Right ventricle myocardium superior (tissue), 1 donor: ENCODE measurements at regions not wholly inside any gene's neighbourhood (a gene's known extent, or its start where the extent isn't known, plus 50 kb on each side); places are given as distances from the start of the nearest gene placed in this dataset.
A peak's percentile ranks its signal among the peaks of the same experiment; 100 is the strongest.

Experiments used
- ATAC-seq: fragments of 200-7000 bp; cut with Tn5 transposase; one replicate; pipeline ENCODE4 v1.9.1; 2020; ENCODE audit warnings: mild to moderate bottlenecking; ENCODE audit not compliant: poor library complexity
- DNase-seq: peaks from one replicate; pipeline ENCODE4 v3.0.0-alpha.2; 2020
- intact Hi-C: fragments of 100-400 bp; cut with DNase I; formaldehyde crosslinking; loops from one replicate; pipeline ENCODE4 v1.11.2; 2022
- donor health status: DM: no; HTN: yes; CAD: no; lungs with severe emphysema.

DNA sequence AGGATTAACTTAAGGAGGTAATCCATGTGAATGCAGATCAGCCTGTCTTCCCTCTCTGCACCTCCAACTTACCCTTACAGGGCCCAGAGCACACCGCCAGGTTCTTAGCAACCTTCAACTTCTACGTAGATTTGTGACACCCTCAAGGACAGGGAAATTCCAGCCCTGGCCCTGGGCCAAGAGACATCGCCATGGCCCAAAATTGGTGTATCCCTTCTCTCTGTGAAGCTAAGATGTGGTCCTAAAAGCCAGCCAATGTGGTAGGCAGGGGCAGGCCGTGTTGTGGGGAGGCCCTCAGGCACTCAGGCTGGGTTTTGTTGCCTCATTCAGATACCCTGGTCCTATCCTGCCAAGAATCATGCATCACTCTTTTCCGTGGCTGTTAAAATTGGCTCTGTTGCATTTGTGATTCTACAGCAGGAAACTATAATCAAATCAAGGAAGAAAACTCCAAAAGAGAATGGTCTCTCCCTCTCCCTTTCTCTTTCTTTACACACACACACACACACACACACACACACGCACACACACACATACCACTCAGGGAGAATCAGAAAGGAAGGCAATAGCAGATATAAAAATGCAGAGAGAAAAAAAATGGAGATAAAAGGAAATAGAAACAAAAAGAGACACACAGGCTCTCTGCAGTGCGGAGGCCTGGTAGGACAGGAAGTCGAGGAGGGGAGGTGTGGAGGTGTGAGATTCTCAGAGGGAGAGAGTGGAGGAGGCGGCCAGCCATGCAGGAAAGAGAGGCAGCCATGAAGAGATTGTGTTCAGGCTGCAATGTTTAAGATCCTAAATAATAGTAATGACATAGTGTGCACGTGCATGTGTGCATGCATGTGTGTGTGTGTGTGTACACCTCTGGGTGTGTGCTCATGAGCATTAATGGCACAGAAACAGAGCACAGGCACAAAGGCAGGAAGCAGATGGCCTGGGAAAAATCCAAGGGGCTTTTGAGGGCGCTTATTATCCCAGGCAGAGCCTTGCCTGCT, 201.8 kb upstream of the LRFN2 start:
- ATAC-seq (no peak), DNase-seq (no peak)
- intact Hi-C loops, result no loop called here

DNA sequence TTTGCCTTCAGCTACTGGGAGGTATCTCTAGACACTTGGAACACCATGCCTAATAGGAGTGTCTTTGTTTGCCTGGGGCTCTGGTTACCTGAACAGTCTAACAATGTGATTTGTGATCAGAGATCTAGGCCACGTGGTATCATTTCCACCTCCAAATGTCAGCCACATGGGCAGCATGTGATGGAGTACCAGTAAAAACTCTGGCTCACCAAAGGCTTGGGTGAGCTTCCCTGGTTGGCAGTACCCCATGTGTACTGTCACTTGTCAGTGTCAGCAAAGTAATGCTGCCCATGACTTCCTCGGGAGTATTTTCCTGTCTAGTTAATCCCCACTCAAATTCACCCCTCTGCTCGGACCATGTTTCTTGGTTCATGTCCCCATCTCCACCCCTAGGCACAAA, 195.2 kb upstream of the LRFN2 start:
- intact Hi-C loops, result no loop called here
- ATAC-seq (no peak), DNase-seq (no peak)

DNA sequence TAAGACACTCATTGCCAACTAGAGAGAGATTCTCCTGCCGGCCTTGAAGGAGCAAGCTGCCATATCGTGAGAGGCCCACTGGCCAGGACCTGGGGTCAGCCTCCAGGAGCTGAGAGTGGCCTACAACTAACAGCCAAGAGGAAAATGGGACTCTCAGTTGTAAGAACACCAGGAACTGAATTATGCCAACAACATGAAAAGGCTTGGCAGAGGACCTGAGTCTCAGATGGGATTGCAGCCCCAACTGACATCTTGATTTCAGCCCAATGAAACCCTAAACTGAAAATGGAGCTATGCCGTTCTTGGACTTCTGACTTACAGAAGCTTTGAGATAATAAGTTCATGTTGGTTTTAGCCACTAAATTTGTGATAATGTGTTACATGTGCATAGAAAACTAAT, 193.5 kb upstream of the LRFN2 start:
- no peak for DNase-seq
- intact Hi-C loops, result no loop called here

DNA sequence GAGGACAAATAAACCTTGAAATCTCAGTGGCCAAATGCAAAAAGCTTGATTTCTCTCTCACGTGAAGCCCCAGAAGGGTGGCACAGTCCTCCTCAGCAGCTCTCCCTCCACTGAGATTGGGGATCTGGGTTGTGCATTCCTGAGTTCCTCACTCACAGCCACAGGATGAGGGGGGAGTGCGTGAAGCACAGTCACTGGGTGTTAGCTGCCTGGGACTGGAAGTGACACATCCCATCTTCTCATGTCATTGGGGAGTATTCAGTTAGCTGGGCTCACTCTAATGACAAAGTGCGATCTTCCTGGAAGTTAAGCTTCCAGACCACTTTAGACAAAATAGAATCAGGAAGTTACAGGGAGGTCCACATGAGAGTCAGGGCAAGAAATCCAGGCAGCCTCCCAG, 192.2 kb upstream of the LRFN2 start:
- ATAC-seq (no peak), DNase-seq (no peak)
- intact Hi-C loops, result no loop called here

More for the DNA sequence above, 193.5 kb upstream of the LRFN2 start:
- ATAC-seq, result no peak

DNA sequence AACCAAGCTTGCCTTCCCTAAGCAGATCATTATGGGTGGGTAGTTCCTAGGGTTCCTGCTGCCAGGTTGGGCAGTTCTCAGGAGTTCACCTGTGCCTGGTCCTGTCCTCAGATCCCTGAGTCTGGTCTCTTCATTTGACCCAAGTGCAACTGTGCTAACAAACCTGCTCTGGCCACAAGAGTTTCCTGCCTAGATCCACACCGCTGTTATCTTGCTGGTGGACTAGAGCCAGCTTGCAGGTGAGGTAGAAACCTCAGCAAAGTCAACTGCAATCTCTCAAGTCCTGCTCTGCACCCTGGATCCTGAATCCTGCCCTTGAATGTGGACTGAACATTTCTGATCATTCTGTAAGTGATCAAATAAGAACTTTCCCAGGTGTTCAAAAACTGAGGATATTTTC, 191.8 kb upstream of the LRFN2 start:
- DNase-seq (no peak), ATAC-seq (no peak)
- intact Hi-C loops, result no loop called here

DNA sequence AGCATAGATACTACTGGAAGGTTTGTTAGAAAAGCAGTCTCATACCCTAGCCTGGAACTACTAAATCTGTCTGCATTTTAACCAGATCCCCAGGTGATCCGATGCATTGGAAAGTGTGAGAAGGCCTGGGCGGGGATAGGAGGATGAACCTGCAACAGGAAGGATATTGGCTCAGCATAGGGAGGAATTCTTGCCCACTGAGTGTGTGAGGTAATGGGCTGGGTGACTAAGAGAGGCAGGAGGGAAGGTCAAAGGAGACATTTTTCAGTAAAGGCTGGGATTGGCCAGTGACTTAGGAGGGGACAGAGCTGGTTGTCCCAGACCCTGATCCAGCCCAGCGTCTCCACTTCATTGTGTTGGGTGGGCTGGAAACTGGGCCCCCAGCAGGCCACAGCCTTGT, 191.0 kb upstream of the LRFN2 start:
- intact Hi-C loops, result no loop called here
- ATAC-seq (no peak), DNase-seq (no peak)

DNA sequence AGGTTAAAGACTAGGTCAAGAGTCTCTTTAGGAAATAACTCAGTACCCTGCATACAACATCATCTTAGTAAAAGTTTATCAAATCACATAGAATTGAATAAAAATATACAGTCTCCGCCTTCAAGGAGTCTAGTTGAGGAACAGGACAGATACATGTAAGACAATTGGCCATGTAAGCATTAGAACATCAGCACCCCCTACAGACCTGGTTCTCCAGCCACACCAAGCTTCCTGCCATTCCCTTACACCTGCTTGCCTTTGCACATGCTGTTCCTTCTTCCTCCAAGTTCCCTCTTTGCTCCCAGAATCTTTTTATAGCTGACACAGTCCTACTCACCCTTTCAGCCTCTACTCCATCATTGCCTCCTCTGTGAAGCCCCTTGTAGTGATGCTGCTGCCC, 187.8 kb upstream of the LRFN2 start:
- DNase-seq (no peak), ATAC-seq (no peak)
- intact Hi-C loops, result no loop called here

DNA sequence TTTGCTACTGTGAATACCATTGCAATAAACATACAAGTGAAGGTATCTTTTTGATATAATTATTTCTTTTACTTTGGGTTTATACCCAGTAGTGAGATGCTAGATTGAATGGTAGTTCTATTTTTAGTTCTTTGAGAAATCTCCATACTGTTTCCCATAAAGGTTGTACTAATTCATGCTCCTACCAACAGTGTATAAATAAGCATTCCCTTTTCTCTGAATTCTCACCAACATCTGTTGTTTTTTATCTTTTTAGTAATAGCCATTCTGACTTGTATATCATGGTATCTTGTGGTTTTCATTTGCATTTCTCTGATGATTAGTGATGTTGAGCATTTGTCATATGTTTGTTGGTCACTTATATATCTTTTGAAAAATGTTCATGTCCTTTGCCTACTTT, 183.6 kb upstream of the LRFN2 start:
- intact Hi-C loops, result no loop called here
- ATAC-seq, result no peak
- no peak for DNase-seq

DNA sequence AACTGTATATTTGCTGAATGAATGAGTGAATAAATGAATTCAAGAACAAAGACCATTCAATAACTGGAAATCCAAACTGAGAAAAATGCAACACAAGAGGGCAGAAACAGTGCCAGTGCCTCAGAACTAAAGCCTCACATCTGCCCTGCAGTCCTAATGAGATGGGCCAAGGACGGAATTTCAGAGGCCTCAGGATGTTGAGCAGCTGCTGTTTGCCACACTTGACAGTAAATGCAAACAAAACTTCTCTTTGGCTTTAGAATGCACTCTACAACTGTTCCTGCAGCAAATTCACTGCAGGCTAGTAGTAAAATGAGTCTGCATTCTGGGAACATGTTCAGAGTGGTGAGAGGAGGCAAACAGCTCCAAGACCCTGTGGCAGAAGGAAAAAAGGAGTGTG, 177.6 kb upstream of the LRFN2 start:
- ATAC-seq (no peak), DNase-seq (no peak)
- intact Hi-C loops, result no loop called here

DNA sequence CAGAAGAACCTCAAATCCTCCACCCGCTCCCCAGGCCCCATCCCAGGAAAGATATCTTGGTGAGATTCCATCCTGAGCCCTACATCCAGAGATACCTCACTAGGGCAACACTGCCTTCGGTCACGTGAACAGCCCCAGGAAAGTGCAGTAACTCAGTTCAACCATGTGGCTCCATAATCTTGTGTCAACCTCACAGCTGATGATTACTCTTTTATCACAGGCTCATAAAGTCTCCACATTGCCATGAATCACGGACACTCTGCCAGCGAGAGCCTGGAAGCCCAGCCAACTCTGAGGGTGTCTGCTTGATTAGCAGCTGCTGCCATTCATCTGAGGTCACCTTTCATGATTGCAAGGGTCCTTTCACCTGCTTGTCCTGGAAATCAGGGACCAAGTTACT, 175.8 kb upstream of the LRFN2 start:
- DNase-seq (peak; percentile 74), ATAC-seq (peak; percentile 95)
- intact Hi-C loops, result no loop called here

DNA sequence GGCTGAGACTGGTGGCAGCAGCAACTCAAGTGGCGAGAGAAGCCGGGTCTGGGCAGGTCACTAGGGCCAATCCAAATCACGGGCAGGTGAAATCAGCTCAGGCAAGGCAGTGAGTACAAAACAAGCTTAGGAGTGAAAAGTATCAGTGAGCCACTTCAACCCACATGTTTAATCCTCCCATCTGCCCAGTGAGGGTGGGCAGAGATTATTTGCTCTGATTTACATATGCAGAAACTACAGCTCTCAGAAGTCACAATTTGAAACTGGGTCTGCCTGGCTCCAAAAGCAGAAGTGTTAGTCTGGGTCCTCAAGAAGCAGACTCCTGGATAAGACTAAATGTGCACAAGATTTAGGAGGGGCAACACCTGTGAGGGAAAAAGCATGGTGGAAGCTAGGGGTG, 173.7 kb upstream of the LRFN2 start:
- DNase-seq, result no peak
- intact Hi-C loops, result no loop called here
- no peak for ATAC-seq

DNA sequence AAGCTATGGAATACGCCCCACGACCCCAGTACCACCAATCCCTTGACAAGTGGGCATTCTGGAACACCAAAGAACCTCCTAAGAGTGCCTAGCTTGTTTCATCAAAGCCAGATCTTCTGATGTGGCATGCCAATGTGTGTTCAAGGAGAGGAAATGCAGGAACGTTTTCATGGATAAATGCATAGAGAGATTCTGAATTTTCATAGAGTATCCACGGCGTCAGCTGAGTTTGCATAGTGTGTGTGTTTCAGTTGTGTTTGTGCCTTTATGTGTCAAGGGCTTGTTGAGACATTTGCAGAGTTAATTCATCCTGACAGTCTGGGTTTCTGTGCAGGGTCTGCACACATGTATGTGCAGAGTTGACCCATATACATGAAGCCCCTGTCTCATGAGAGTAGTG, 172.7 kb upstream of the LRFN2 start:
- no peak for ATAC-seq
- no peak for DNase-seq
- intact Hi-C loops, result no loop called here

DNA sequence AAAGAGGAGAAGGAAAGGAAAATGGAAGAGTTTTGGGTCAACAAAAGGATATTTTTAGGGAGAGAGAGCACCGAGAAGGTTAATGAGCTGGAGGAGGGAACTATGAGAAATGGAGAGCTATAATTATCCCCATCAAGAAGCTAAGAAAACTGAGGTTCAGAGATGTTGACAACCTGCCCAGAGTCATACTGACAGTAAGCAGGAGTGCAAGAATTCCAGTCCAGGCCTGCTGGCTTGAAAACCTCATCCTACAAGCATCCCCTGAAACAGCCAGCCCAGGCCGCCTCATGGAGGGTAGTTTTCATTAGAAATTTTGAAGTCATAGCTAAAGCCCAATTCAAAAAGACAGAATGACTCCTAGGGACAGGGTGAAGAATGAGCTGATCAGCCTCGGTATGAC, 172.1 kb upstream of the LRFN2 start:
- intact Hi-C loops, result no loop called here
- DNase-seq (no peak), ATAC-seq (no peak)

DNA sequence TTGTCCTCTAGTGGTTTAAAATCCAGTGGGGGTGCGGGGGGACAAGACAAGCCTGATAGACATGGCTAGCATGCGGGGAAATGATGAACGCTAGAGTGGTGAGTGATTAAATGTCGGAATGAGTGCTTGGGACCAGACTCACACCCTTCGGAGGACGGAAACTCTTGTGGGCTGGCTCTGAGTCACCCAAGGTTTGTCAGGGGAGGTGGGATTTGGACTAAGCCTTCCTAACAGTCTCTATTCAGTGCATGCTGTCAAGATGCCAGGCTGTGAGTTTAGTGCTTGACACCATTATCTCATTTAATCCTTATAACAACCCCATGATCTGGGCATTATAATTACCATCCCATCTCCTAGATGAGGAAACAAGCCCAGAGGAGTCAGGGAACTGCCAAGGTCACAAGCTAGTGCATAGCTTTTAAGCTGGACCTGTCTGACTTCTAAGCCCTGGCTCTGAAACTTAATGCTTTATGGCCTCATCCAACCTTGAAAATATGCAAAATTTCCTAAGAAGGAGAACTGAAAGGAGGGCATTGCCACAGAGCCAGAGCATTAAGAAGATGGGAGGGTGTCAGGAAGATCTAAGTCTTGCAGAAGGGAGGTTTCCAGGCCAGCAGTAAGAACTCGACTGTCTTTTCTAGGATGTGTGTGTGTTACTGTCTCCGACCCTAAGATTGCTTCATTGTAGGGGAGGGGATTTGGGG, 168.7 kb upstream of the LRFN2 start:
- DNase-seq (no peak), ATAC-seq (no peak)
- intact Hi-C loops, result no loop called here

DNA sequence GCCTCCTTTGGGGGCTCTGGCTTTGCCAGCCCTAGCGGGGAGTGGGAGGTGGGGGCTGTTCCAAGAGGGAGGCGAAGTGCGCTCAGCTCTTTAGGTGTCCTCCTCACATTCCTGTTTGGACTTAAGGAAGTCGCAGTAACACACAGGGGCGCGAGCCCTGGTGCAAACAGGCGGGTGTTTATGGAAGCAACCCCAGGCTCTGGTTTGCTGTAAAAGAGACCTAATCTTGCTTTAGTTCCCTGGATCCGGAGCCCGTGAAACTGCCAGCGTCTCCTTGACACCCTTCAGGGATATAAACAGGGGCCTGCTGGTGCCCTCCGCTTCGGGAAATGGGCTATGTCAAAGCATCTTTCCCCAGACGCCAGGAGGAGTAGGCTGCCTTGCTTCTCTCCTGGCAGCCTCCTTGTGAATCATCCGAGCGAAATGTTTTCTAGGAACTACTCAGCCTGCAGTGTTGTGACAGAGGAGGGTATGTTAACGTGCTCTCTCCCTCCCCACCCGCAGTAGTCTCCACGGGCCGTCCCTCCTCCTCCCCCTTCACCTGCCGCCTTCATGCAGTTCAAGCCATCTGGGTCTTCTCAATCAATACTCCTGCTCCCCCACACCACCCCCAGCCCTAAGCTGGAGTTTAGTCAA, 168.0 kb upstream of the LRFN2 start:
- ATAC-seq, result no peak
- no peak for DNase-seq
- intact Hi-C loops, result no loop called here

DNA sequence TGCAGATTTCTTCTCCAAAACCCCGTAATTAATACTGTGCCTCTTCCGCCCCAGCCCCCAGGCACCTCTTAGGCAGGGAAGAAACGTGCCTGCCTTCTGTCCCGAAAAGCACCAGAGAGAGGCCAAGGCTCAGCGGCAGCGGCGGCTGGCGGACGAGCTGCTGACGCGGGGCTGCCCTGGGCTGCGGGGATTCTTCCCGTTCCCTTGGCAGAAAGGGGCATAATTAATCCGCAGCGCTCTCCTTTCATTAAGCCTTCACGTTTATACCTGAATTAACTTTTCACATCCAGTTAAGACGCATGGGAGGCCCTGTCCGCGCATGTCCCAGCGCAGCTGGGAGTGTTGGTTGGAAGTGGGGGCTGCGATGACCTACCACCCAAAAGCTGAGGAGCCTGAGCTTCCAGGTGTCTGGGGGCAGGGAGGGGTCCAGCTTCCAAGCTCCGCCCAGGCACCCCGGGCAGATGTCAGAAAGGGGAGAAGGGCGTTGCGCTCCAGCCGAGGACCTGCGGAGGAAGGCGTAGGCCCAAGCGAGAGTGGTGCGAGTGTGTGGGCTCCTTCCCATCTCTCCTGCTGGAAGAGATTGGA, 167.4 kb upstream of the LRFN2 start:
- DNase-seq (no peak), ATAC-seq (no peak)
- intact Hi-C loops, result no loop called here

DNA sequence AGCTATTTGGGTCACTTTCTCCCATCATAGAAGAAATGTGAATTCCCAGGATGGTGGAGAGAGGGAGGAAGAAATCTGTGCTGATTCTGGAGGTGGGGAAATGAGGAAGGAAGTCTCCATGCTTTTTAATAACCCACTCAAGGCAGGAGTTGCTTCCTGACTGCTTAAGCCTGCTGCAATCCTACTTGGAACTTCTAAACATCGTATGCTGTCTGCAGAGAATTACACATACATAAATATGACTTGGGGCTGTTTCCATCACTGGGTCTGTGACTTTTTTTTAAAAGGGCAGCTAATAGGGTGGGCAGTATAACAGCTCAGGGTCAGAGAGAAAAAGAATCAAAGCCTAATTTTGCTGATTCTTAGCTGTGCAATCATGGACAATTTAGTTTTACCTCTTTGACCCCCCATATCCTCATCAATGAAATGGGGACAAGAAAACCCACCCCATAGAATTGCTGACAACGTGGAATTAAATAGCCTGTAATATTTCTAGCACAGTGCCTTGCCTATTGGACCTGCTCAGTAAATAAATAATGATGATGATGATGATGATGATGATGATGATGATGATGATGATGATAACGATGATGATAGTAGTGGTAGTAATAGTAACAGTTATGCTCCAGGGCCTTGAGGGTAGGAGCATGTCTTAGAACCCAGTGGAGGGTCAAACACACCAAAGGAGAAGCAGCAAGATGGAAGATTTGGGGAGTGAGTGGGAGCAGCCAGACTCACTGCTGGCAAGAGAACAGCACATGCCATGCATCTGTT, 166.7 kb upstream of the LRFN2 start:
- ATAC-seq (no peak), DNase-seq (no peak)
- intact Hi-C loops, result no loop called here

DNA sequence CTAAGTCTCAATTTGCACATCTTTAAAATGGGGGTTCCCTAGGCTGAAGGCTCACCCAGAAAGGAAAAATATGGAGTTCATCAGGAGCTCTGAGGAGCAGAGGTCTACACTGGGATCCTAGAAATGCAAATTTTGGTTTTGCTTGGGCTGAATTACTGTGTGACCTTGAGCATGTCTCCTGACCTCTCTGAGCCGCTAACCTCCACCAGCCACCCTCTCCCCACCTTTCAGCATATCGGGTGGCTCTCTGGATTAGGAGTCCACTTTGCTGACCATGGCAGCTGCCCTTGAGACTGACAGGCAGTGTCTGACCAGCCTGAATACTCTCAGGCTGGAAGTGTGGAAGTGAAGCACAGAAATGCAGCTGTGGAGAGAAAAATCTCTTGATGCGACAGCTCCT, 165.9 kb upstream of the LRFN2 start:
- no peak for ATAC-seq
- no peak for DNase-seq
- intact Hi-C loops, result no loop called here

DNA sequence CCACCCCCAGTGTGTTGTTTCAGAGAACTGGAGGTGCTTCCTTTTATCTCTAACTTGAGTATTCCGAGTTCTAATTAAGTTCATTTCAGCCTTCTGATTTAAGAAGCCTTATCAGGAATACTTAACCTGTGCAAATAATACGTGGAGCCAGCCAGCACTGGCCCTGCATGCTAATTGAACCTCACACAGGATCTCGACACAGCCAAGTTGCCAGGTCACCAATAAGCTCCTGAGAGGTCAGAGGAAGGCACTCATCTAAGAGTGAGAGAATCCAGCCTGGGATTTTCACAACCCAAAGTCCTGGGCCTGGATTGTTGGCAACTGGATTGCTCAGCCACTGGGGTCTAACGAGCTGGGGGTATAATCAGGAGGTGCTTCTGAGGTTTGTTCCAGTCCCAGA, 157.7 kb upstream of the LRFN2 start:
- no peak for ATAC-seq
- no peak for DNase-seq
- intact Hi-C loops, result no loop called here
